Omental fat pad (tissue), 3 donors: ENCODE measurements at regions not wholly inside any gene's neighbourhood (a gene's known extent, or its start where the extent isn't known, plus 50 kb on each side); places are given as distances from the start of the nearest gene placed in this dataset.

Experiments
- ATAC-seq: fragments of 150-250 bp; one replicate; pipeline ENCODE4 v1.9.1; 2016; ENCODE audit warnings: mild to moderate bottlenecking, moderate library complexity; ENCODE audit not compliant: low FRiP score
- DNase-seq: peaks from one replicate; pipeline ENCODE4 v3.0.0-alpha.2; 2019; ENCODE audit warnings: low spot score
- TF ChIP-seq, protein P1 (sequence below), 3 donors: fragments of 450-650 bp; IDR thresholded peaks; one replicate each; pipeline ENCODE4 v1.5.1; 2016 to 2017; ENCODE audit warnings: antibody characterized with exemption in 3 of 3, mild to moderate bottlenecking in 3 of 3, moderate library complexity in 2 of 3

- ATAC-seq (no peak), DNase-seq (no peak)
- TF ChIP-seq, protein P1, sequence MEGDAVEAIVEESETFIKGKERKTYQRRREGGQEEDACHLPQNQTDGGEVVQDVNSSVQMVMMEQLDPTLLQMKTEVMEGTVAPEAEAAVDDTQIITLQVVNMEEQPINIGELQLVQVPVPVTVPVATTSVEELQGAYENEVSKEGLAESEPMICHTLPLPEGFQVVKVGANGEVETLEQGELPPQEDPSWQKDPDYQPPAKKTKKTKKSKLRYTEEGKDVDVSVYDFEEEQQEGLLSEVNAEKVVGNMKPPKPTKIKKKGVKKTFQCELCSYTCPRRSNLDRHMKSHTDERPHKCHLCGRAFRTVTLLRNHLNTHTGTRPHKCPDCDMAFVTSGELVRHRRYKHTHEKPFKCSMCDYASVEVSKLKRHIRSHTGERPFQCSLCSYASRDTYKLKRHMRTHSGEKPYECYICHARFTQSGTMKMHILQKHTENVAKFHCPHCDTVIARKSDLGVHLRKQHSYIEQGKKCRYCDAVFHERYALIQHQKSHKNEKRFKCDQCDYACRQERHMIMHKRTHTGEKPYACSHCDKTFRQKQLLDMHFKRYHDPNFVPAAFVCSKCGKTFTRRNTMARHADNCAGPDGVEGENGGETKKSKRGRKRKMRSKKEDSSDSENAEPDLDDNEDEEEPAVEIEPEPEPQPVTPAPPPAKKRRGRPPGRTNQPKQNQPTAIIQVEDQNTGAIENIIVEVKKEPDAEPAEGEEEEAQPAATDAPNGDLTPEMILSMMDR (IDR thresholded peaks at IDR 0.05), result no peak
These were observed 150.3 kb upstream of the NPY start for GRCh38 chr7:24133691-24134090.

DNA sequence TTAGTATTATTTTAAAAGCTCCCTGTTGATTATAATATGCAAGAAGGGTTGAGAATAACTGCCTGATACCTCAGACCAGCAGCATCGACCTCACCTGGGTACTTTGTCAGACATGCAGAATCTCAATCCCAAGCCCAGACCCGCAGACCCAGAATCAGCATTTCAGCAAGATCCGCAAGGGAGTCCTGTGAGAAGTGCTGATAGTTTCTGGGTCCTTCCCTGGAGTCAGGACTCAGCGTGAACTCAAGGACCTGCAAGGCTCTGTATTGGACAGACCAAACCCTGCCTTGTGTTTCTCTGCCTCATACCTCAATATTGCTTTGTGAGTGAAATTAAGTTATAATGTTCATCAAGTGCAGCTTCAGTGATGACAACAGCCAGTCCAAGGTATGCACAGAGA lies 149.5 kb upstream of the NPY start:
- no peak for DNase-seq
- no peak for ATAC-seq
- TF ChIP-seq, protein P1 (IDR thresholded peaks at IDR 0.05), result no peak

DNA sequence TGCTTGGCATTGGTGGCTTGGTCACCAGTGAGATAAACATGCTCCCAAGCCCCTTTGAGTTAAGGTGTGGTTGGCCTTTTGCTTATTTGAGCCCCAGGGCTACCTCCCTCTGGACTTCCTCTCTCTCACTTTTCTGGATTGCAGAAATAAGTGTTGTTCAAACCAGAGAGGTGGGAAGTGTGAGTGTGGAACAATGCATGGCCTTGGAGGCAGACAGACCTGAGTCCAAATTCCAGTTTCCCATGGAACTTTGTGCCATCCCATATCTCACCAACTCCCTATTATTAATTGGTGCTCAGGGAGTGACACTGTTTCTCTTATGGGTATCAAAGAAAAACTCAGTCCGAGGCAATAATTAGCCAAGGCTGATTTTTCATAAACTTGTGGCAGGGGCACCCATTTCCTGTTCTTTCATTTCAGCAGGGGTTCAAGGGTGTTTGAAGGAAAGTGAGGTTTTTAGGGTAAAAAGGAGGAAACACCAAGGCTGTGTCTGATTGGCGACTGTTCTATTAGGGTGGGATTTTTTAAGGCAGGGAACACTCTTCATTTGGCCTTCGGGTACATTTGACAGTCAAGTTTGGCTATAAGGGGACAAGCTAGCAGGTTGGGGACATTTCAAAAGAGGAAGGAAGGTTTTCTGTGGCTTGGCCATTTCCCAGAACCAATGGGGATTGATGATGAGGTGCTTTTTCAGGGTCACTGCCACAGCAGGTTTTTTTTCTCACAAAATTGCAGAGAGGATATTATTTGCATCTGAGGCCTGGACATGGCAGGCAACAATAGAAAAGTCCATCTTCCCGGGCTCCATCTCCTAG lies 148.8 kb upstream of the NPY start:
- TF ChIP-seq, protein P1 (IDR thresholded peaks at IDR 0.05), result no peak
- DNase-seq, result no peak

DNA sequence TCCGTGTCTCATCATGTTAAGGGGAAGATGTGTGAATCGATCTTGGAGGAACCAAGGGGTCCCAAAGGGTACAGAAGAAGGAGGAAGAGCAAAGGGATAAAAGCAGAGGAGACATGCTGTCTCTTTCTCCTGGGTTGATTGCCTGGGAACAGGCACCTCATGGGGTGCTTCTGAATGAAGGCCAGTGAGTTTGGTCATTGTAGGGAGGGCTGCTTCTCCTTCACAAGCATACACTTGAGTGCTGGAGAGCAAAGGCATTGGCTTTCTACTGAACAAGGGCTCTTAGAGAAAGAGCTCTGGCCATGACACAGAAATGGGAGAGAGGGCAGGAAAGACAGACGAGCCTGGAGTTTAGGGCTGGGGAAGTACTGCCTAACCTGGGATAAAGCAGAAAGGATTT lies 146.7 kb upstream of the NPY start:
- DNase-seq (no peak), ATAC-seq (no peak)
- TF ChIP-seq, protein P1 (IDR thresholded peaks at IDR 0.05), result no peak

More for the DNA sequence above, 148.8 kb upstream of the NPY start:
- ATAC-seq, result no peak

DNA sequence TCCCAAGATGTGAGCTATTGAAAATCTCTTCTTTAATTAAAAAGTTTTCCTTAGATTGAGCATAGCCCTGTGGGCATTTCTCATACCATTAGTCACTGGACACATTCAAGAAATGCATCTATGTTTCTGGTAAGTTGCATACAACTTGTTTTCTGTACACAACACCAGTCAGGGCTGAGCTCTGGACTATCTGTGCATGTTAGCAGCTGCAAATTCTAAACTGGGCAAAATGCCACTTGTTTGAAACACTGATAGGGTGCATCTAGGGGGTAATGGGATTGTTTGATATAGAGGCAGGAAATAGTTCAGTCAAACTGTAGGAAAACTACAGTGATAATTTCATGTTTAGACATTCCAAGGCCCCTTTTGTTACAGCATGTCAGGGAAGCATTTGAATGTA lies 145.6 kb upstream of the NPY start:
- ATAC-seq, result no peak
- no peak for DNase-seq
- TF ChIP-seq, protein P1 (IDR thresholded peaks at IDR 0.05), result no peak

GRCh38 chr7:24140001-24140400 lies 144.0 kb upstream of the NPY start:
- ATAC-seq (no peak), DNase-seq (no peak)
- TF ChIP-seq, protein P1 (IDR thresholded peaks at IDR 0.05), result no peak

DNA sequence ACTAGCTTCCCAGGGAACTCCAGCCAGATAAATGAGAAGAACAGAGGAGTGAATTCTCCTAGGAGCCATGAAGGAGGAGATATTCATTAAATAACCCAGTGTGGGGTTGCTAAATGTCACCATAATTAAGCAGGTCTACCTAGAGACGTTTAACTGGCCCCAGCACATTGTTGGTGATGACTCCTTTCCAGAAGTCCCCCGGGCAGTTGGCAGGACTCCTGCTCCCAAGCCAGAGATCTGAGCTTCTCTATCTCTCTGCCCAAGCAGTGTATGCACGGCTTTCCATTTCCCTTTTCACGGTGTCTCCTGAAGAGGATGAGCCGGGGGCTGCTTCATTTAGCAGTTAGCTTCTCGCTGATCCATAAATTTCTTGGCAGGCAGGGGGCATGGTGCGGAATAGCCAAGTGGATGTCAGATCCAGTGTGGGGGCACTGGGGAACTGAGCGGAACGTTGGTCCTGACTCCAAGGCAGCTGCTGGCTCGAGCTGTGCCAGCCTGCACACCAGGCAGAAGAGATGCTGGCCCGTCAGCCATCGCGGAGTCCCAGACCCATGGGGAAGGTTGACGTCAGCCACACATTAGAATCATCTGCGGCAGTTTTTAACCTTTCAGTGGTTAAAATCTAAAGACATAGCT lies 142.0 kb upstream of the NPY start:
- TF ChIP-seq, protein P1 (IDR thresholded peaks at IDR 0.05), result no peak
- ATAC-seq, result no peak
- no peak for DNase-seq
